ENCODE measurements at regions not wholly inside any gene's neighbourhood (a gene's known extent, or its start where the extent isn't known, plus 50 kb on each side); places are given as distances from the start of the nearest gene placed in this dataset.

DNA sequence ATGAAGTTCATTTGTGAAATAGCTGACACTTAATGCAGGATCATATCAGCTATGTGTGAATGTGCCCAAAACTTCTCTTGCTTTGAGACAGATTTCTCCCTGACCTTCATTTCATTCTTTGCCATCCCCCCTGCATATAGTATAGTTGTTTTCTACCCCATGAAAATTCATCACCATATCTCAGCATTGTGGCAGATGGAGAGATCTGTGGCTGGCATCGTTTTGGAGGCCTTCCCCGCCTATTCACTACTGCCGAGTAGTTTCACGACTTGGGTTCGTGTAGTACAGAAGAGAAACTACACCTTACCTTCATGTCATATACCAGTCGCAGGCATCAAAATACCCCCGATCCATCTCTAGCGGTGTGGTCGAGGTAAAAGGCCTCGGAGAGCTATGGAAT lies 66.2 kb upstream of the SELENOK start:
- TF ChIP-seq POLR2A (IDR thresholded peaks at IDR 0.05; ENCODE audit: low read length) (no peak), GATA1 (IDR thresholded peaks at IDR 0.05; ENCODE audit: low read depth, low read length) (no peak)
